Pulmonary artery endothelial cell (primary cell): ENCODE measurements at regions not wholly inside any gene's neighbourhood (a gene's known extent, or its start where the extent isn't known, plus 50 kb on each side); places are given as distances from the start of the nearest gene placed in this dataset.
"Not testable (repeated sequence)": the region's sequence is repeated elsewhere in the genome, so short reads cannot be mapped to it uniquely, and the experiment has no call there.

ENCODE experiments used
- DNase-seq: peaks from one replicate; pipeline ENCODE4 v3.0.0-alpha.2; 2011; ENCODE audit warnings: low read depth, low spot score

DNA sequence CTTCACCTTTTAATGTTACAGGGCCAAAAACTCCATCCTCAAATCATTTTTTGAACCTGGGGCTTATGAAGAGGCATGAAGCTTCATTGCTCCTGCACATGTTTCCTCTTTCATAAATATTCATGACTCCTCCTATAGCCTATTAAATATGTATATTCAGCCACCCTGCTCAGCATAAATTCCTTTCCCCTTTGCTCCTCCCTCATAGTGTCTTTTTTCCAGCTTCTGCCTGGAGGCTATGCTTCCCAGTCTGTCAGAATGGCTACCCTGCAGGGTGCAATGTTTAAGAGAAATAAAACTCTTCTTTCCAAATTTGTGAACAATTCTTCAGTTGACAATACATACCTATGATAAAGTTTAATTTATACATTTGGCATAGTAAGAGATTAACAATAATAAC is 1082.9 kb upstream of the CDH18 start:
- no peak for DNase-seq

DNA sequence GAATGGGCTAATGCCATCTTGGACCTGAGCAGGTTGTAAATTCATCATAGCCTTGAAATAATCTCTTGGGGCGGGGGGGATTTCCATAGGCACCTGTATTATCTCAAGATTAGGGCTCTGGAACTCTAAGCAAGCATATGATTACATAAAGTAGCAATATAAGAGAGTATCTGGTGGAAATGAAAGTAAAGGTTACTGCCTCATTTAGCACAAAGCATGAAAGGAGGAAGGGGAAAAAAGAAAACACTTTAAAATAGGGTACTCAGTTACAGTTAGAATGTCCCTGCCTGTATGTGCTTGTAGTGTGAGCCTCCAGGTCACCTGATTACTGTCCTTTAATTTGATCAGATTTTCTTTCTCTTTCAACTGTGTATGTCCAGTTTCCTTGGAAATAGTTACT is 1079.7 kb upstream of the CDH18 start:
- no peak for DNase-seq

DNA sequence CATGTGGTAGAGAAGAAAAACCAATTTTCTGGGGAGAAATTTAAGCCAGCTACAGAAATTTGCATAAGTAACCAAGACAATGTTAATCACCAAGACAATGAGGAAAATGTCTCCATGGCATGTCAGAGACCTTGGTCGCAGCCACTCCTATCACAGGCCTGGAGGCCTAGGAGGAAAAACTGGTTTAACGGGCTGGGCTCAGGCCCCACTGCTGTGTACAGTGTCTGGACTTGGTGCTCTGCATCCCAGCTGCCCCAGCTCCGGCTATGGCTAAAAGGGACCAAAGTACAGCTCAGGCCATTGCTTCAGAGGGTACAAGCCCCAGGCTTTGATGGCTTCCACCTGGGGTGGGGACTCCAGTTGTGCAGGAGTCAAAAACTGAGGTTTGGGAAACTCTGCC is 1075.1 kb upstream of the CDH18 start:
- DNase-seq, result no peak

DNA sequence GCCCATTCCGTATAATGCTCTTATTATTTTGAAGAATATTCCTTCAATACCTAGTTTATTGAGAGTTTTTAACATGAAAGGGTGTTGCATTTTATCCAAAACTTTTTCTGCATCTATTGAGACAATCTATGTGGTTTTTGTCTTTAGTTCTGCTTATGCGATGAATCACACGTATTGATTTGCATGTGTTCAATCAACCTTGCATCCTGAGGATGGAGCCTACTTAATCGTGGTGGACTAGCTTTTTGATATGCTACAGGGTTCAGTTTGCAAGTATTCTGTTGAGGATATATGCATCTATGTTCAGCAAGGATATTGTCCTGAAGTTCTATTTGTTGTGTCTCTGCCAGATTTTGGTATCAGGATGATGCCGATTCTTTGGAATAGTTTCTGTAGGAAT is 1070.3 kb upstream of the CDH18 start:
- no peak for DNase-seq

- no peak for DNase-seq
Measured at GRCh38 chr5:21051945-21052344, 1063.9 kb upstream of the CDH18 start.

- no peak for DNase-seq
Measured at GRCh38 chr5:21049901-21050300, 1061.9 kb upstream of the CDH18 start.

DNA sequence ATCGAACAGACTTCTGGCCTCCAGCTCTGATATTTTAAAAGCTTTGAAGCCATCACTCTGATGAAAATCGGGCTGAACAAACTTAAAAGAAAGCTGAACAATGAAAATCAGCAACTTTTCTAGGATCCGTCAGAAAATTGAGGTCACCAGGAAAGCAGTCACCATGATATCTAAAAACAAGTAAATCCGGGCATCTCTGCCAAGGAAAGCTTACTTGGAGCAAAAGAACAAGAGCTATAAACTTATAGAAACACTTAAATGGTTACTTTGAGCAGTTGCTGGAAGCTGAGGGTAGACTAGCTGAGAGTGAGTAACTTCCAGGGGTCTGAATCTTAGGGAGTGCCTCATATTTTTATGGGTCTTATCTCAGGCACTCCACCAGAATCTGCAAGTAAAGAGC is 1043.0 kb upstream of the CDH18 start:
- DNase-seq, result no peak

GRCh38 chr5:21024966-21025365 is 1037.0 kb upstream of the CDH18 start:
- DNase-seq, result no peak

DNA sequence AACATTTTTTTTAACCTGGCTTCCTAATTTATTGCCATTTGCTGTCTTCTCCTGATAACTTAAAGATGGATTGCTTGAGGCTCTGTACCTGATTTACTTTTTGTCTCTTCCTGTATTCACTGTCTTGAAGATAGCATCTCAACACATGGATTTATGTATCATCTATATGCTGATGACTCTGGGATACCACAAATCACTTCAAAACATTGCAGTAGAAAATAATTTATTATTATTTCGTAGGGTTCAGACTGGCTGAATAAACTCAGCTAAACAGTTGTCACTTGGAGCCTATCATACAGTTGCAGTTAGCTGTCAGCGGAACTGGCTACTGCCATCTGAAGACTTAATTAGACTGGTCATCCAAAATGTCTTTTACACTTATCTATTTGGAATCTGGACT is 1025.2 kb upstream of the CDH18 start:
- DNase-seq, result no peak

DNA sequence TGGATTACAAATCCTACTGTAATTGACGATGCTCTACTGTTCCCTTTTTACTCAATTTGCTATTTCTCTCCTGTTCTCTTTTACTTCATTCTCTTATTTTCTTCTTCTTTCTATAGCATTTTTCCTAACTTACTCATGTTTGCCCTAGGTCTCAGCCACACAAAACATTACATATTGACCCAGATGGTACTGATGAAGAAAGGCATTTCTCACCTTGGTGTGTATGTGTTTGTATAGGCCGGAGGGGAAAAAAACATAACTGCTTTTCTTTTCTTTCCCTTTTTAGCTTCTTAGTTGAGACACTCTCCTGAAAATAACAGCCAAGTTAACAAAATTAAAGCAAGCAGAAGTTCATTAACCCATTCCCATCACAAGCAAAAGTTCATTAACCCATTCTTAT is 1019.8 kb upstream of the CDH18 start:
- DNase-seq, result no peak

GRCh38 chr5:20988933-20989332 is 1000.9 kb upstream of the CDH18 start:
- DNase-seq, result not testable (repeated sequence)

- DNase-seq, result no peak
Measured at GRCh38 chr5:20985754-20986153, 997.8 kb upstream of the CDH18 start.

- no peak for DNase-seq
Measured at GRCh38 chr5:20974426-20974825, 986.4 kb upstream of the CDH18 start.

DNA sequence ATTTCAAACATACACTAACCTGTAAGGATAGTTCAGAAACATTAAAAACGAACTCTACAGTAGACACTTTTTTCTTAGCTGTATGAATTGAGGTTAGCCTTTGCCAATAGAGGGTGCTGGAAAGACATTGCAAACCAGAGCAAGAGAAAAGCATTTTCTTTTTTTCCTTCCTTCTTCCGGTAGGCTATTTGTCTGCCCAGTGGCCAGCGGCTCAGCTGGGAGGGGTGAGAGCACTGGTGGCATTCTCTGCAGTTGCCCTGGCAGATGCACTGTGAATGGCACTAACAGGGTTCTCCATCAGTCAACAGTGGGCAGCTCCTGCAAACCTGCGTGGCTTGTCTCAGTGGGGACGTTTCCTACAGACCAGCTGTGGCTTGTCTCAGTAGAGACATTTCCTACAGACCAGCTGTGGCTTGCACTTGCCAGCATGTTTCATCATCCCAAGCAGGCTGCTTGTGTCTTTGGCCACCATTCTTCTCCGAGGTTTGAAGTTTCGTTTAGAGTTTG is 984.5 kb upstream of the CDH18 start:
- no peak for DNase-seq

DNA sequence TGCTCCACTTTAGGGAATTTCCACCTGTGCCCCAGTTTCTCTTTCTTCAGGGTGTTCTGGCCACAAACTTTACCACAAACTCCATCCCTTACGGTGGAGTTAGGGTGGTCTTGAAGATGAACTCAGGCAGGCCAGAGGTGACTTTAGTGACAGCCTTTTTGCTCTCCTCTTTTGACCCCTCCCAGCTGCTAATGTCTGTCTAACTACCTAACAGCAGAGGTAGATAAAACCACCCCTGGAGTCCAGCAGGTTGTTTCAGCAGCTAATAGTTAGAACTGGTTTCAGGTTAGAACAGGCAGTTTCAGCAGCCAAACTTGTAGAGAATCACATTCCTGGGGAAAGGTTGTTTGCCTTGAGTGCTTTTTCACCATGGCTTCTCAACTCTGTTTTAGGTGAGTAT is 971.3 kb upstream of the CDH18 start:
- no peak for DNase-seq

- no peak for DNase-seq
Measured at GRCh38 chr5:20958641-20959040, 970.6 kb upstream of the CDH18 start.

- DNase-seq, result no peak
Measured at GRCh38 chr5:20956134-20956533, 968.1 kb upstream of the CDH18 start.

DNA sequence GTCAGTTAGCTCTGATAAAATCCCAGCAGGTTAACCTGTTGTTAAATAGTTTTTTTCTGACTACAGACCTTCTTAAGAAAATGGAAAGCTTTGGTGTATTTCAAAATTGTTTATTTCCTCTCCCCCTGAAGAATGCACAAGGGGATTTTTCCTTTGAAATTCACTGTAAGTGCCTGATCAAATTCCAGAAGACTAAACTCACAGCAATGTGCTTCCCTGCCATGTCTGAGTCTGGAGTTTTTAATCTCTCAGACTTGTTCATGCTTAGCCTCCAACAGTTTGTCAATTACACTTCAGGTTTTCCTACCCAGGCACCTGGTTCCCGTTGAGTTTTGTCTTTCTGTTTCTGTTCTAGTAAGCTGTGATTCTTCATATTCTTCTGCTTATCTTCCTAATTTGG is 961.6 kb upstream of the CDH18 start:
- no peak for DNase-seq

DNA sequence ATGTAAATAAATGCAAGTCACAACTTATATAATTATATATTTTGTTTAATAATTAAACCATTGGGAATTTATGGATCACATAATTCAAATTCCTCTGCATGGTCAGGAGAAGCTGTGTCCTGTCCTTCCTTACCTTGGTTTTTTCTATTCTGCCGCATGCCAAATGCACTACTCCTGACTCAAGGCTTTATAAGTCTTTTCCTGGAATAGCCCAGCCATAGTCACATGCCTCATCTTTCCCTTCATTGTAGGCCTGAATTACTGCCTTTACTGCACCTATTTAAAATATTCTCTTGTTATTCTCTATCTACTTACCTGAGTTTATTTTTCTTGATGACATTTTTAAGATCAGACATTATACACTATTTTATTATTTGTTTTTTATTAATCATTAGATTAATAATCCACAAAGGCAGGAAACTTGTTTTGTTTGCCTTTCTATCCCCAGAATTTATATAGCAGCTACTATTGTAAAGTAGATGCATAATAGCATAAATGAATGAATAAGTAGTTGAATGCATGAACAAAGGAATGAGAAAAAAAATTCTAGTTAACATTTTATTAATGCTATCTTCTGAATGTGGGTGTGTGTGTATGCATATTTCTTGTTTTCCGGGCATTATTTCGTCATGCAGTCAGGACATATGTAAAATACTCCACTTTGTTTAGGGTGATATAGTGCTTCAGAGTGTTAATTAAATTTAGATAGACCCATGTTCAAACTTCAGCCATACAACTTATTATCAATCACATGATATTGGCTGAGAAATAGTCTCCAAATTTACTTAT is 955.4 kb upstream of the CDH18 start:
- DNase-seq, result not testable (repeated sequence)

GRCh38 chr5:20942603-20943002 is 954.6 kb upstream of the CDH18 start:
- DNase-seq, result not testable (repeated sequence)

- not testable (repeated sequence) for DNase-seq
Measured at GRCh38 chr5:20940786-20941185, 952.8 kb upstream of the CDH18 start.

- DNase-seq, result not testable (repeated sequence)
Measured at GRCh38 chr5:20890936-20891335, 902.9 kb upstream of the CDH18 start.

GRCh38 chr5:20875726-20876125 is 887.7 kb upstream of the CDH18 start:
- DNase-seq, result not testable (repeated sequence)
